HepG2 (cell line): ENCODE measurements at regions not wholly inside any gene's neighbourhood (a gene's known extent, or its start where the extent isn't known, plus 50 kb on each side); places are given as distances from the start of the nearest gene placed in this dataset.

ENCODE experiments used
- ATAC-seq: fragments of 200-7000 bp; cut with Tn5 transposase; 3 replicates; pipeline ENCODE4 v1.9.1; 2020; ENCODE audit warnings: mild to moderate bottlenecking, moderate library complexity
- BruUV-seq: library from RNA; stranded (reverse); fragments of 400-500 nt; replicated peaks from 2 replicates; lab custom pipeline; 2021; lab: Mats Ljungman, UMichigan
- CTCF ChIA-PET: fragments of 300-600 bp; formaldehyde crosslinking; extraction: SDS; loops from one replicate; lab custom pipeline; 2021; ENCODE audit warnings: low total read pairs, inconsistent platforms, low intra/inter-chr PET ratio; lab: Yijun Ruan, JAX
- POLR2A ChIA-PET: fragments of 350-600 bp; sonication (Branson Sonifier 250); formaldehyde crosslinking; loops from one replicate; lab custom pipeline; 2020; ENCODE audit warnings: antibody characterized with exemption, inconsistent platforms; lab: Yijun Ruan, JAX
- DNase-seq: peaks from one replicate; pipeline ENCODE4 v3.0.0-alpha.2; 2015; ENCODE audit warnings: low spot score
- FAIRE-seq: peaks from 3 replicates; lab custom pipeline; 2011; peaks lifted over from hg19 to GRCh38; lab: Jason Lieb, UNC
- H2AFZ ChIP-seq: one replicate; pipeline ENCODE4 v1.6.1; 2011; ENCODE audit warnings: low read length, inconsistent platforms
- H3K27ac ChIP-seq: fragments of 300-600 bp; 3 replicates; pipeline ENCODE4 v1.8.0; 2011; ENCODE audit warnings: mixed run types, mild to moderate bottlenecking, mixed read lengths, low read length, inconsistent platforms; ENCODE audit not compliant: insufficient read depth; ENCODE audit errors: extremely low read length
- H3K27me3 ChIP-seq, 2 experiments: fragments of 200-600 bp in 1 of 2; 2 replicates in 1 of 2; 3 replicates in 1 of 2; pipeline versions ENCODE4 v1.6.0 to v1.8.0; 2011; ENCODE audit warnings: low read length in 2 of 2, mild to moderate bottlenecking in 2 of 2, moderate library complexity in 2 of 2, inconsistent platforms in 1 of 2; ENCODE audit not compliant: insufficient read depth in 2 of 2, control insufficient read depth in 1 of 2
- H3K36me3 ChIP-seq, 2 experiments: fragments of 200-600 bp in 1 of 2; replicated peaks in 1 of 2; 2 replicates in 1 of 2; 3 replicates in 1 of 2; pipeline versions ENCODE4 v1.5.1 to v1.8.0; 2011; ENCODE audit warnings: low read length in 2 of 2, inconsistent platforms in 1 of 2; ENCODE audit not compliant: insufficient read depth in 2 of 2, control insufficient read depth in 1 of 2
- H3K4me1 ChIP-seq: 2 replicates; pipeline ENCODE4 v1.5.1; 2012; ENCODE audit warnings: low read length, inconsistent platforms; ENCODE audit not compliant: insufficient read depth
- H3K4me2 ChIP-seq: 2 replicates; pipeline ENCODE4 v1.6.0; 2011; ENCODE audit warnings: low read depth, low read length, inconsistent platforms
- H3K4me3 ChIP-seq, 3 experiments: fragments of 200-600 bp in 1 of 3; sonication (generic), shearing (Covaris generic) in 1 of 3; replicated peaks in 1 of 3; 2 replicates each; pipeline ENCODE4 v1.5.1; 2011 to 2016; ENCODE audit warnings: low read length in 3 of 3, inconsistent platforms in 2 of 3, low read depth in 2 of 3, mild to moderate bottlenecking in 2 of 3, control low read depth in 1 of 3, mixed read lengths in 1 of 3; ENCODE audit not compliant: insufficient read depth in 1 of 3
- H3K79me2 ChIP-seq: one replicate; pipeline ENCODE4 v1.6.1; 2011; ENCODE audit warnings: low read length, inconsistent platforms; ENCODE audit not compliant: insufficient read depth
- H3K9ac ChIP-seq: 2 replicates; pipeline ENCODE4 v1.6.0; 2011; ENCODE audit warnings: mild to moderate bottlenecking, low read depth, low read length, inconsistent platforms; ENCODE audit not compliant: insufficient read depth
- H3K9me3 ChIP-seq: 2 replicates; pipeline ENCODE4 v1.5.1; 2012; ENCODE audit warnings: mild to moderate bottlenecking, low read length
- H4K20me1 ChIP-seq: 2 replicates; pipeline ENCODE4 v1.6.0; 2011; ENCODE audit warnings: inconsistent platforms, mild to moderate bottlenecking, low read length, moderate library complexity; ENCODE audit not compliant: insufficient read depth
- FOXA1 ChIP-seq, 2 experiments: fragments of 450-650 bp in 1 of 2; sonication (generic) in 1 of 2; formaldehyde crosslinking in 1 of 2; IDR thresholded peaks; 2 replicates each; pipeline versions ENCODE4 v1.4.0 to v1.6.1; 2016 to 2020; ENCODE audit warnings: missing genetic modification reagents in 1 of 2
- KDM4B ChIP-seq: sonication (generic); formaldehyde crosslinking; IDR thresholded peaks from 2 replicates; pipeline ENCODE4 v1.4.0; 2020; ENCODE audit warnings: missing genetic modification reagents
- MED1 ChIP-seq: sonication (generic); formaldehyde crosslinking; IDR thresholded peaks from 2 replicates; pipeline ENCODE4 v1.4.0; 2020; ENCODE audit warnings: missing genetic modification reagents
- NBN ChIP-seq: fragments of 450-650 bp; conservative IDR thresholded peaks from 2 replicates; pipeline ENCODE4 v1.6.1; 2017
- NFE2L1 ChIP-seq: sonication (generic); formaldehyde crosslinking; IDR thresholded peaks from 2 replicates; pipeline ENCODE4 v1.4.0; 2020; ENCODE audit warnings: missing genetic modification reagents, mild to moderate bottlenecking, borderline replicate concordance
- NFE2L2 ChIP-seq: fragments of 150-350 bp; IDR thresholded peaks from 2 replicates; pipeline ENCODE4 v1.6.1; 2014; ENCODE audit warnings: low read length
- ZNF180 ChIP-seq: sonication (generic); formaldehyde crosslinking; IDR thresholded peaks from 2 replicates; pipeline ENCODE4 v1.4.0; 2020; ENCODE audit warnings: low read depth, missing genetic modification reagents, borderline replicate concordance
- ZNF350 ChIP-seq: sonication (generic); formaldehyde crosslinking; IDR thresholded peaks from 2 replicates; pipeline ENCODE4 v1.4.0; 2020; ENCODE audit warnings: mild to moderate bottlenecking, low read depth, missing genetic modification reagents, borderline replicate concordance
- ZNF572 ChIP-seq: sonication (generic); formaldehyde crosslinking; IDR thresholded peaks from 2 replicates; pipeline ENCODE4 v1.5.1; 2020; ENCODE audit warnings: mild to moderate bottlenecking, missing genetic modification reagents
- ZNF780A ChIP-seq: sonication (generic); formaldehyde crosslinking; IDR thresholded peaks from 2 replicates; pipeline ENCODE4 v1.8.0; 2022; ENCODE audit warnings: mild to moderate bottlenecking, missing genetic modification reagents, moderate library complexity
- ZNF788 ChIP-seq: sonication (generic); formaldehyde crosslinking; IDR thresholded peaks from 2 replicates; pipeline ENCODE4 v1.5.0; 2020; ENCODE audit warnings: mild to moderate bottlenecking, missing genetic modification reagents, borderline replicate concordance
- ZSCAN12 ChIP-seq: sonication (generic); formaldehyde crosslinking; IDR thresholded peaks from 2 replicates; pipeline ENCODE4 v1.9.0; 2021; ENCODE audit warnings: mild to moderate bottlenecking, missing genetic modification reagents
- WGBS: methylation state at CpG from one replicate; pipeline ENCODE4 v1.1.6; 2017; ENCODE audit warnings: low lambda C conversion rate; 5-methylcytosine and 5-hydroxymethylcytosine counted together
- in situ Hi-C: cut with HindIII; loops from 2 replicates; pipeline ENCODE4 v1.10.0; 2017; ENCODE audit warnings: low pct_unique_long_range_greater_than_20kb; ENCODE audit not compliant: extremely low pct_ligation_motif_present
- intact Hi-C: fragments of 100-400 bp; cut with micrococcal nuclease; formaldehyde crosslinking; loops from one replicate; pipeline ENCODE4 v1.10.0; 2022; ENCODE audit not compliant: unreplicated experiment
- TF ChIP-seq, protein P1 (sequence below): sonication (generic); formaldehyde crosslinking; IDR thresholded peaks from 2 replicates; pipeline ENCODE4 v1.5.0; 2020; ENCODE audit warnings: missing genetic modification reagents
- TF ChIP-seq, protein P2 (sequence below): sonication (generic); formaldehyde crosslinking; IDR thresholded peaks from 2 replicates; pipeline ENCODE4 v1.4.0; 2020; ENCODE audit warnings: missing genetic modification reagents
- TF ChIP-seq, protein P3 (sequence below): sonication (generic); formaldehyde crosslinking; IDR thresholded peaks from 2 replicates; pipeline ENCODE4 v1.5.1; 2020; ENCODE audit warnings: mild to moderate bottlenecking, missing genetic modification reagents, moderate library complexity
- TF ChIP-seq, protein P4 (sequence below): sonication (generic); formaldehyde crosslinking; IDR thresholded peaks from 2 replicates; pipeline ENCODE4 v1.4.0; 2020; ENCODE audit warnings: missing genetic modification reagents

DNA sequence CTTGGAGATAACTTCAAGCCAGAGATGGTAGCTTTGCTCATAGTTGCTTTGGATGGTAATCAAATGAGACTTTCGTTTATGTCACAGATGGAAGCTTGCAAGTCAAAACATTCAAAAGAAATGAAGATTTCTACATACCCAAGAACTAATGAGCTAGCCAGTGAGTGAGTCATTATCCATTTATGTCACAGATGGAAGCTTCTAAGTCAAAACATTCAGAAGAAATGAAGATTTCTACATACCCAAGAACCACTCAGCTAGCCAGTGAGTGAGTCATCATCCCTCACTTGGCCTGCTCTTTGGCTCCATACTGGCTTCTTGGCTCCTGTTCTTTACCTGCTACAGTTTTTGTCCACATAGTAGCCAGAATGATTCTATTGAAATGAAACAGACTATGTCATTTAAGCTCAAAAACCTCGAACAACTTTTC, 559.8 kb upstream of the CBLB start:
- FAIRE-seq (no peak), ATAC-seq (no peak), DNase-seq (no peak)
- POLR2A ChIA-PET: no interaction called here
- Histone ChIP-seq H3K4me2 (no peak overlapping the region), H4K20me1 (no peaks in the 10 kb centered on the region), H2AFZ (no peak overlapping the region), H3K4me3 (no peak overlapping the region), H3K36me3 (no peaks in the 10 kb centered on the region), H3K27ac (no peak overlapping the region), H3K9me3 (no peaks in the 10 kb centered on the region), H3K4me1 (no peaks in the 10 kb centered on the region), H3K79me2 (no peaks in the 10 kb centered on the region), H3K27me3 (no peaks in the 10 kb centered on the region), H3K9ac (no peak overlapping the region)
- CTCF ChIA-PET: no interaction called here
- BruUV-seq: no TSS peak
- 2% methylated on average over 2 of the region's 2 CpGs for WGBS
- intact Hi-C loops (no loop called here), in situ Hi-C loops (no loop called here)
- TF ChIP-seq KDM4B (CRISPR knock-in tag) (no peak), ZNF180 (CRISPR knock-in tag) (no peak), MED1 (CRISPR knock-in tag) (no peak), NBN (no peak), ZSCAN12 (no peak), NFE2L2 (no peak), ZNF350 (CRISPR knock-in tag) (no peak), FOXA1 (IDR thresholded peaks at IDR 0.05) (no peak), FOXA1 (CRISPR knock-in tag; IDR thresholded peaks at IDR 0.05) (no peak), NFE2L1 (no peak), ZNF572 (CRISPR knock-in tag) (no peak), ZNF788 (CRISPR knock-in tag) (no peak), ZNF780A (no peak)
- TF ChIP-seq, protein P1, sequence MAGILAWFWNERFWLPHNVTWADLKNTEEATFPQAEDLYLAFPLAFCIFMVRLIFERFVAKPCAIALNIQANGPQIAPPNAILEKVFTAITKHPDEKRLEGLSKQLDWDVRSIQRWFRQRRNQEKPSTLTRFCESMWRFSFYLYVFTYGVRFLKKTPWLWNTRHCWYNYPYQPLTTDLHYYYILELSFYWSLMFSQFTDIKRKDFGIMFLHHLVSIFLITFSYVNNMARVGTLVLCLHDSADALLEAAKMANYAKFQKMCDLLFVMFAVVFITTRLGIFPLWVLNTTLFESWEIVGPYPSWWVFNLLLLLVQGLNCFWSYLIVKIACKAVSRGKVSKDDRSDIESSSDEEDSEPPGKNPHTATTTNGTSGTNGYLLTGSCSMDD: no peak
- TF ChIP-seq, protein P2, sequence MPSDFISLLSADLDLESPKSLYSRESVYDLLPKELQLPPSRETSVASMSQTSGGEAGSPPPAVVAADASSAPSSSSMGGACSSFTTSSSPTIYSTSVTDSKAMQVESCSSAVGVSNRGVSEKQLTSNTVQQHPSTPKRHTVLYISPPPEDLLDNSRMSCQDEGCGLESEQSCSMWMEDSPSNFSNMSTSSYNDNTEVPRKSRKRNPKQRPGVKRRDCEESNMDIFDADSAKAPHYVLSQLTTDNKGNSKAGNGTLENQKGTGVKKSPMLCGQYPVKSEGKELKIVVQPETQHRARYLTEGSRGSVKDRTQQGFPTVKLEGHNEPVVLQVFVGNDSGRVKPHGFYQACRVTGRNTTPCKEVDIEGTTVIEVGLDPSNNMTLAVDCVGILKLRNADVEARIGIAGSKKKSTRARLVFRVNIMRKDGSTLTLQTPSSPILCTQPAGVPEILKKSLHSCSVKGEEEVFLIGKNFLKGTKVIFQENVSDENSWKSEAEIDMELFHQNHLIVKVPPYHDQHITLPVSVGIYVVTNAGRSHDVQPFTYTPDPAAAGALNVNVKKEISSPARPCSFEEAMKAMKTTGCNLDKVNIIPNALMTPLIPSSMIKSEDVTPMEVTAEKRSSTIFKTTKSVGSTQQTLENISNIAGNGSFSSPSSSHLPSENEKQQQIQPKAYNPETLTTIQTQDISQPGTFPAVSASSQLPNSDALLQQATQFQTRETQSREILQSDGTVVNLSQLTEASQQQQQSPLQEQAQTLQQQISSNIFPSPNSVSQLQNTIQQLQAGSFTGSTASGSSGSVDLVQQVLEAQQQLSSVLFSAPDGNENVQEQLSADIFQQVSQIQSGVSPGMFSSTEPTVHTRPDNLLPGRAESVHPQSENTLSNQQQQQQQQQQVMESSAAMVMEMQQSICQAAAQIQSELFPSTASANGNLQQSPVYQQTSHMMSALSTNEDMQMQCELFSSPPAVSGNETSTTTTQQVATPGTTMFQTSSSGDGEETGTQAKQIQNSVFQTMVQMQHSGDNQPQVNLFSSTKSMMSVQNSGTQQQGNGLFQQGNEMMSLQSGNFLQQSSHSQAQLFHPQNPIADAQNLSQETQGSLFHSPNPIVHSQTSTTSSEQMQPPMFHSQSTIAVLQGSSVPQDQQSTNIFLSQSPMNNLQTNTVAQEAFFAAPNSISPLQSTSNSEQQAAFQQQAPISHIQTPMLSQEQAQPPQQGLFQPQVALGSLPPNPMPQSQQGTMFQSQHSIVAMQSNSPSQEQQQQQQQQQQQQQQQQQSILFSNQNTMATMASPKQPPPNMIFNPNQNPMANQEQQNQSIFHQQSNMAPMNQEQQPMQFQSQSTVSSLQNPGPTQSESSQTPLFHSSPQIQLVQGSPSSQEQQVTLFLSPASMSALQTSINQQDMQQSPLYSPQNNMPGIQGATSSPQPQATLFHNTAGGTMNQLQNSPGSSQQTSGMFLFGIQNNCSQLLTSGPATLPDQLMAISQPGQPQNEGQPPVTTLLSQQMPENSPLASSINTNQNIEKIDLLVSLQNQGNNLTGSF (CRISPR knock-in tag): no peak
- TF ChIP-seq, protein P3, sequence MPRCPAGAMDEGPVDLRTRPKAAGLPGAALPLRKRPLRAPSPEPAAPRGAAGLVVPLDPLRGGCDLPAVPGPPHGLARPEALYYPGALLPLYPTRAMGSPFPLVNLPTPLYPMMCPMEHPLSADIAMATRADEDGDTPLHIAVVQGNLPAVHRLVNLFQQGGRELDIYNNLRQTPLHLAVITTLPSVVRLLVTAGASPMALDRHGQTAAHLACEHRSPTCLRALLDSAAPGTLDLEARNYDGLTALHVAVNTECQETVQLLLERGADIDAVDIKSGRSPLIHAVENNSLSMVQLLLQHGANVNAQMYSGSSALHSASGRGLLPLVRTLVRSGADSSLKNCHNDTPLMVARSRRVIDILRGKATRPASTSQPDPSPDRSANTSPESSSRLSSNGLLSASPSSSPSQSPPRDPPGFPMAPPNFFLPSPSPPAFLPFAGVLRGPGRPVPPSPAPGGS: no peak
- TF ChIP-seq, protein P4, sequence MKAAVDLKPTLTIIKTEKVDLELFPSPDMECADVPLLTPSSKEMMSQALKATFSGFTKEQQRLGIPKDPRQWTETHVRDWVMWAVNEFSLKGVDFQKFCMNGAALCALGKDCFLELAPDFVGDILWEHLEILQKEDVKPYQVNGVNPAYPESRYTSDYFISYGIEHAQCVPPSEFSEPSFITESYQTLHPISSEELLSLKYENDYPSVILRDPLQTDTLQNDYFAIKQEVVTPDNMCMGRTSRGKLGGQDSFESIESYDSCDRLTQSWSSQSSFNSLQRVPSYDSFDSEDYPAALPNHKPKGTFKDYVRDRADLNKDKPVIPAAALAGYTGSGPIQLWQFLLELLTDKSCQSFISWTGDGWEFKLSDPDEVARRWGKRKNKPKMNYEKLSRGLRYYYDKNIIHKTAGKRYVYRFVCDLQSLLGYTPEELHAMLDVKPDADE: no peak
